HG03196 (cell line): ENCODE measurements at regions not wholly inside any gene's neighbourhood (a gene's known extent, or its start where the extent isn't known, plus 50 kb on each side); places are given as distances from the start of the nearest gene placed in this dataset.

Source experiments
- ATAC-seq: cut with Tn5 transposase; IDR thresholded peaks from one replicate; pipeline ENCODE4 v1.9.1; 2021; ENCODE audit not compliant: unreplicated experiment

DNA sequence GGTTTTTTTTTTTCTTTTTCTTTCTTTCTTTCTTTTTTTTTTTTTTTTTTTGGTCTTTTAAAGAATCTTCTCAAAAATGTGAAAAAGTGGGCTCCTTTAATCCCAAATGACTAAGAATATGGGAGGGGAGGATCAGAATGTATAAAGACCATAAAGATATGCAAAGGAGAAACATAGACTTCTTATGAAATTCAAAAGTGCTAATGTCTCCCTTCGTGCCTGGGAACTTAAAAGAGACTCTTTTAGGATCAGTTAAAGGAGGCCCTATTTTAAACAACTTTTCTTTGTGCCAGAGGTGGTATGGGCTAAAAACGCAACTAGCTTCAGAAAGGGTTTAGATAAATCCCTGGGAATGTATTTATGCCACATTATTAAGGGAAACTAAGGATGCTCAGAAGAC lies 54.2 kb upstream of the KAZN start:
- no peak for ATAC-seq

DNA sequence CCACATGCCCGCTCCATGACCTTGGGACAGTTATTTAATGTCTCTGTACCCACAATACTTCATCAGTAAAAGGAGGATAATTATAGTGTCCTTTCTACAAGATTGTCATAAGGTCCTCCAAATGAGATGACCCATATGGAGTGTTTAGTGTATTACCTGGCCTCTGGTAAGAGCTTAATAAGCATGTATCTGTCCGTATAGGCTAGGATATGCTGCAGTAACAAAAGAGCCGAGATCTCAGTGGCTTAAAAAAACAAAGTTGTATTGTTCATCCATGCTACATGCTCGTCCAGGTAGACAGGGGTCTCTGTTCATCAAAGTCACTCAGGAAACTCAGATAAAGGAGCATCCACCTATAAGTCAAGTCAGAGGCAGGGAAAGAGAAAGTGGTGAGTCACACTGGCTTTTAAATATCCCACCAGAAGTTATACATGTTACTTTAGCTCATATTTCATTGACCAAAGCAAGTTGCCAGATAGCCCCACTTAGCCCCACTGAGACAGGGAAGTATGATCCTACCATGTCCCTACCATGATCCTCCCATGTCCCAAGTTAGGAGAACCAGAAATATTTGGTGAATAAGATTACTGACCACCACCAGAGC lies 53.0 kb upstream of the KAZN start:
- no peak for ATAC-seq

DNA sequence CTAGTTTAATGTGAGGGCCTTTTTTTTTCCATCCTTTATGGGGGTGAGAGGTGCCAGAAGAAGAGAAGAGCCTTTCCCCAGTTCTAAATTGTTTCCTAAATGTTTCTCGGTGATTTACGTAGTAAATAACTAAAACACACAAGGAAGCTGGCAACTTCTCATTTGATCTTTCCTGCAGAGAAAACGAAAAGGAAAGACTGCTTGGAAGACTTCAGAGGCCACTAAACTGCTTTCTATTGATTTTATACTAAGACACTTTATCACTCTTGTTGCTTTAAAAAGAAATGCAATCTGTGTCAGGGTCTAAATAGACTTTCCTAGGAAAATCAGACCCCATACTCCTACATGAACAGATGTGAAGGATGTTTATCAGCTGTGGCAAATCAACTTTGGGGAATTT lies 52.1 kb upstream of the KAZN start:
- ATAC-seq: no peak
